T-cell (primary cell): ENCODE measurements at regions not wholly inside any gene's neighbourhood (a gene's known extent, or its start where the extent isn't known, plus 50 kb on each side); places are given as distances from the start of the nearest gene placed in this dataset.

ENCODE experiments used
- ATAC-seq, 4 experiments: fragments of 200-7000 bp in 3 of 4; fragments of 150-1000 bp in 1 of 4; cut with Tn5 transposase; replicated peaks in 1 of 4; 1 replicate in 3 of 4; 2 replicates in 1 of 4; pipeline ENCODE4 v1.10.0; 2021; ENCODE audit warnings: moderate library complexity in 3 of 4, mild to moderate bottlenecking in 2 of 4, moderate number of reproducible peaks in 1 of 4
- CTCF ChIA-PET, 2 donors: fragments of 300-600 bp; sonication (Branson Sonifier 250); formaldehyde crosslinking; loops; one replicate each; lab custom pipeline; 2022; ENCODE audit warnings: antibody characterized with exemption in 2 of 2; lab: Charles Lee
- POLR2A ChIA-PET, 2 donors: fragments of 300-600 bp; sonication (Branson Sonifier 250); formaldehyde crosslinking; loops; one replicate each; lab custom pipeline; 2022; ENCODE audit warnings: antibody characterized with exemption in 2 of 2; lab: Charles Lee
- DNase-seq, 35 experiments: peaks; one replicate each; pipeline versions ENCODE4 v3.0.0 to v3.0.0-alpha.2; 2013 to 2023
- H3K27ac ChIP-seq: one replicate; pipeline ENCODE4 v1.5.1; 2013; ENCODE audit warnings: low read length
- H3K27me3 ChIP-seq, 2 experiments: replicated peaks in 1 of 2; 1 replicate in 1 of 2; 2 replicates in 1 of 2; pipeline versions ENCODE4 v1.6.1 to v1.7.0; 2013; ENCODE audit warnings: low read length in 1 of 2, mixed read lengths in 1 of 2; ENCODE audit not compliant: control insufficient read depth in 2 of 2, insufficient read depth in 2 of 2; ENCODE audit errors: extremely low read depth in 1 of 2
- H3K36me3 ChIP-seq, 2 donors: 1 replicate in 1 of 2; 2 replicates in 1 of 2; pipeline versions ENCODE4 v1.6.1 to v1.7.0; 2013; ENCODE audit warnings: low read length in 1 of 2; ENCODE audit not compliant: control insufficient read depth in 2 of 2, insufficient read depth in 1 of 2; ENCODE audit errors: extremely low read depth in 1 of 2
- H3K4me1 ChIP-seq, 2 experiments: 1 replicate in 1 of 2; 2 replicates in 1 of 2; pipeline versions ENCODE4 v1.6.1 to v1.7.0; 2013; ENCODE audit warnings: low read length in 2 of 2, mixed read lengths in 1 of 2; ENCODE audit not compliant: insufficient read depth in 2 of 2, control insufficient read depth in 1 of 2; ENCODE audit errors: extremely low read depth in 1 of 2
- H3K4me3 ChIP-seq, 2 donors: 1 replicate in 1 of 2; 2 replicates in 1 of 2; pipeline versions ENCODE4 v1.5.1 to v1.7.0; 2013; ENCODE audit warnings: mild to moderate bottlenecking in 2 of 2, low read length in 1 of 2, moderate library complexity in 1 of 2; ENCODE audit not compliant: control insufficient read depth in 1 of 2; ENCODE audit errors: extremely low read depth in 1 of 2
- H3K9me3 ChIP-seq: 2 replicates; pipeline ENCODE4 v1.7.0; 2013
- H3K27ac Mint-ChIP-seq, 2 donors: one replicate each; pipeline ENCODE4 v1.8.0; 2020 to 2021; ENCODE audit warnings: mild to moderate bottlenecking in 2 of 2, mixed read lengths in 2 of 2
- H3K27me3 Mint-ChIP-seq, 2 donors: one replicate each; pipeline ENCODE4 v1.8.0; 2021 to 2022; ENCODE audit warnings: mixed read lengths in 2 of 2
- H3K36me3 Mint-ChIP-seq: one replicate; pipeline ENCODE4 v1.8.0; 2021; ENCODE audit warnings: mixed read lengths
- H3K4me1 Mint-ChIP-seq, 3 donors: one replicate each; pipeline ENCODE4 v1.8.0; 2020 to 2022; ENCODE audit warnings: mixed read lengths in 3 of 3, mild to moderate bottlenecking in 1 of 3
- H3K4me3 Mint-ChIP-seq, 3 donors: one replicate each; pipeline ENCODE4 v1.8.0; 2020 to 2022; ENCODE audit warnings: mild to moderate bottlenecking in 3 of 3, mixed read lengths in 3 of 3, moderate library complexity in 3 of 3
- H3K9me3 Mint-ChIP-seq, 3 donors: one replicate each; pipeline ENCODE4 v1.8.0; 2020 to 2022; ENCODE audit warnings: mixed read lengths in 3 of 3
- WGBS: methylation state at CpG from one replicate; pipeline ENCODE4 v1.1.5; 2013; ENCODE audit warnings: missing lambda C conversion rate; ENCODE audit not compliant: insufficient coverage; 5-methylcytosine and 5-hydroxymethylcytosine counted together

DNA sequence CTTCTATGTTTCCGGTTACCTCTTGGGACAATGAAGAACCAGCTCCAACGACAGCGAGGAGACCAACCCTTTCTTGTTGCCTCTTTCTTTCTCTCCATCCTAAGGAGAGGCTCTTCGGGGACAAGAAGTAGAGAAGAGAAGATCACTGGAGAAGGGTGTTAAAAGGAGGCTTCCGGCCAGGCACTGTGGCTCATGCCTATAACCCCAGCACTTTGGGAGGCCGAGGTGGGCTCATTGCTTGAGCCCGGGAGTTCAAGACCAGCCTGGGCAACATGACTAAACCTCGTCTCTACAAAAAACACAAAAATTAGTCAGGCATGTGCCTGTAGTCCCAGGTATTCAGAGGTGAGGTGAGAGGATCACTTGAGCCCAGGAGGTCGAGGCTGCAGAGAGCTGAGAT, 90.8 kb upstream of the TNFAIP3 start:
- H3K27me3 ChIP-seq: no peaks in the 10 kb centered on the region
- ChIA-PET POLR2A (no interaction called here), CTCF (no interaction called here)
- H3K27ac ChIP-seq: no peak overlapping the region
- Mint-ChIP-seq H3K36me3 (no peaks in the 10 kb centered on the region), H3K4me1 (peaks cover 0 to 3% (median 0%) of the 10 kb centered on the region in 3 donors), H3K9me3 (peaks cover 0 to 4% (median 0%) of the 10 kb centered on the region in 3 donors), H3K27ac (no peak overlapping the region), H3K27me3 (no peaks in the 10 kb centered on the region), H3K4me3 (no peak overlapping the region)
- H3K4me3 ChIP-seq: no peak overlapping the region
- H3K36me3 ChIP-seq: no peaks in the 10 kb centered on the region
- 100% methylated on average over 1 of the region's 9 CpGs for WGBS
- H3K9me3 ChIP-seq: no peaks in the 10 kb centered on the region
- DNase-seq (no peak), ATAC-seq (no peak)
- H3K4me1 ChIP-seq: no peaks in the 10 kb centered on the region

GRCh38 chr6:137776786-137777686, 90.0 kb upstream of the TNFAIP3 start:
- Mint-ChIP-seq H3K4me1 (peaks cover 0 to 3% (median 0%) of the 10 kb centered on the region in 3 donors), H3K27ac (no peak overlapping the region)

GRCh38 chr6:137777687-137778075, 89.4 kb upstream of the TNFAIP3 start:
- no peaks in the 10 kb centered on the region for H3K4me1 ChIP-seq
- ATAC-seq: no peak
- H3K27ac Mint-ChIP-seq: no peak overlapping the region
- no peak for DNase-seq
- no peaks in the 10 kb centered on the region for H3K36me3 Mint-ChIP-seq
- no peak overlapping the region for H3K4me3 Mint-ChIP-seq
- no peak overlapping the region for H3K4me3 ChIP-seq
- H3K9me3 Mint-ChIP-seq: no peaks in the 10 kb centered on the region
- H3K9me3 ChIP-seq: no peaks in the 10 kb centered on the region
- ChIA-PET POLR2A (interaction anchor here in 1 of 2 donors (0.8 kb wide), 1 partner anchor 11 kb away, joined by 3 read pairs; no protein-coding TSS in a partner anchor), CTCF (interaction anchor here in 1 of 2 donors (0.6 kb wide), 1 partner anchor 10 kb away, joined by 3 read pairs; no protein-coding TSS in a partner anchor)
- no peaks in the 10 kb centered on the region for H3K27me3 ChIP-seq
- no peaks in the 10 kb centered on the region for H3K36me3 ChIP-seq
- H3K27me3 Mint-ChIP-seq: no peaks in the 10 kb centered on the region
- peaks cover 0 to 3% (median 0%) of the 10 kb centered on the region in 3 donors for H3K4me1 Mint-ChIP-seq
- no peak overlapping the region for H3K27ac ChIP-seq
- no CpG with 5 or more reads among the region's 1 CpG for WGBS

More at GRCh38 chr6:137776786-137777686, 90.0 kb upstream of the TNFAIP3 start:
- H3K4me3 Mint-ChIP-seq: no peak overlapping the region
- H3K36me3 ChIP-seq: no peaks in the 10 kb centered on the region
- ChIA-PET CTCF (interaction anchor here in 1 of 2 donors (0.6 kb wide), 1 partner anchor 10 kb away, joined by 3 read pairs; no protein-coding TSS in a partner anchor), POLR2A (interaction anchor here in 1 of 2 donors (0.8 kb wide), 1 partner anchor 11 kb away, joined by 3 read pairs; no protein-coding TSS in a partner anchor)
- no peaks in the 10 kb centered on the region for H3K27me3 ChIP-seq
- H3K36me3 Mint-ChIP-seq: no peaks in the 10 kb centered on the region
- peaks cover 0 to 4% (median 0%) of the 10 kb centered on the region in 3 donors for H3K9me3 Mint-ChIP-seq
- 89% methylated on average over 7 of the region's 15 CpGs for WGBS
- H3K4me1 ChIP-seq: no peaks in the 10 kb centered on the region
- H3K9me3 ChIP-seq: no peaks in the 10 kb centered on the region
- H3K4me3 ChIP-seq: no peak overlapping the region
- no peaks in the 10 kb centered on the region for H3K27me3 Mint-ChIP-seq
- H3K27ac ChIP-seq: no peak overlapping the region
- ATAC-seq (peak in 1 of 4 experiments; percentile 28), DNase-seq (no peak)

DNA sequence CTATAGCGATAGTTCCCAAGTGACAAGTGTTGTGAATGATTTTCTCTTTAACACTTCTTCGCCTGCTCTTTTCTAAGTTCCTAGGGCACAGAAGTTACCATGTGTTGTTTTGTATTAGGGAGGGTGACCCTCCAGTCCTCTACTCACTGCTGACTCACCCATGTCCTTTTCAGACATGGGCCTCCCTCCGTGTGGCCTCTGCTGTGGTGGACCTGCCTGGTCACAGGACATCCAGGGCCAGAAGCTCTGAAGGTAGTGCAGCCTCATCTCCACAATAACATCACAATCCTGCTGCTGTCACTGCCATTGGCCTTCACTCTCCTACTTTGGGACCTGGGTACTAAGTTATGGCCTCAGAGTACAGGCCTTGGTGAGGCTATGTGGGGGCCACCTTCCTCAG, 87.1 kb upstream of the TNFAIP3 start:
- H3K4me3 ChIP-seq: no peak overlapping the region
- ChIA-PET CTCF (no interaction called here), POLR2A (no interaction called here)
- H3K9me3 ChIP-seq: no peaks in the 10 kb centered on the region
- H3K36me3 Mint-ChIP-seq: peaks cover 3% of the 10 kb centered on the region
- H3K36me3 ChIP-seq: no peaks in the 10 kb centered on the region
- WGBS: 100% methylated on average over 1 of the region's 3 CpGs
- H3K27me3 ChIP-seq: no peaks in the 10 kb centered on the region
- ATAC-seq (no peak), DNase-seq (no peak)
- peaks cover 0 to 4% (median 0%) of the 10 kb centered on the region in 3 donors for H3K9me3 Mint-ChIP-seq
- no peaks in the 10 kb centered on the region for H3K4me1 ChIP-seq
- peaks cover 0 to 3% (median 0%) of the 10 kb centered on the region in 3 donors for H3K4me1 Mint-ChIP-seq
- no peaks in the 10 kb centered on the region for H3K27me3 Mint-ChIP-seq
- H3K4me3 Mint-ChIP-seq: no peak overlapping the region
- H3K27ac Mint-ChIP-seq: no peak overlapping the region
- H3K27ac ChIP-seq: no peak overlapping the region

DNA sequence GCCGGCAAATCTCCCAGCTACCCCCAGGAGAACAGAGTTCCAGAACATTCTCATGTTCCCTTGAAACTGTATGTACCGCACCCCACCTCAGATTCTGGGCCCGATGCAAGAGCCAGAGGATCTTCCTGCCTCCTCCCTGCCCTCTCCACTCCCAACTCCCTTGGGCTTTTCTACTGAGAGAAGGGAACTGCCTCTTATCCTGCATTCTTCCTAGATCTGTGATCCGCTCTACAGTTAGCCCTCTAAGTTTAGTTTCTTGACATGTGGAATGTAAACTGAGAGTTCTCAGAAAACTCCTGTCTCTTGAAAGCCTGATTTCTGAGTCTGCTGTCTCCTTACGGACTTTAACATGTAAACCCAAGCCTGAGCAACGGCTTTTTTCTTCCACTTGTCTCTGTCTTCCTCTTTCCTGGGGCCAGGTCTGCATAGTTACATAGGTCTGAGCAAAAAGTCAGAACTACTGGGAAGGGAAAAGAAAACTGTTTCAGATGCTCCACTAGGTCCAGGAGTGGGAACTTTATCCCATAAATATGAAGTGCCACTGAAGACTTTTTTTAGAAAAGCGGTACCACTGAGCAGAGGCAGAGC, 86.5 kb upstream of the TNFAIP3 start:
- no peak overlapping the region for H3K27ac ChIP-seq
- H3K4me1 Mint-ChIP-seq: peaks cover 0 to 3% (median 0%) of the 10 kb centered on the region in 3 donors
- H3K27ac Mint-ChIP-seq: no peak overlapping the region
- WGBS: 90% methylated on average over 2 of the region's 7 CpGs
- no peaks in the 10 kb centered on the region for H3K36me3 ChIP-seq
- no peaks in the 10 kb centered on the region for H3K27me3 ChIP-seq
- ChIA-PET CTCF (no interaction called here), POLR2A (no interaction called here)
- H3K9me3 Mint-ChIP-seq: peaks cover 0 to 4% (median 0%) of the 10 kb centered on the region in 3 donors
- no peaks in the 10 kb centered on the region for H3K9me3 ChIP-seq
- no peak overlapping the region for H3K4me3 Mint-ChIP-seq
- H3K4me1 ChIP-seq: no peaks in the 10 kb centered on the region
- no peak for DNase-seq
- no peaks in the 10 kb centered on the region for H3K27me3 Mint-ChIP-seq
- ATAC-seq: no peak
- H3K4me3 ChIP-seq: no peak overlapping the region
- peaks cover 3% of the 10 kb centered on the region for H3K36me3 Mint-ChIP-seq

DNA sequence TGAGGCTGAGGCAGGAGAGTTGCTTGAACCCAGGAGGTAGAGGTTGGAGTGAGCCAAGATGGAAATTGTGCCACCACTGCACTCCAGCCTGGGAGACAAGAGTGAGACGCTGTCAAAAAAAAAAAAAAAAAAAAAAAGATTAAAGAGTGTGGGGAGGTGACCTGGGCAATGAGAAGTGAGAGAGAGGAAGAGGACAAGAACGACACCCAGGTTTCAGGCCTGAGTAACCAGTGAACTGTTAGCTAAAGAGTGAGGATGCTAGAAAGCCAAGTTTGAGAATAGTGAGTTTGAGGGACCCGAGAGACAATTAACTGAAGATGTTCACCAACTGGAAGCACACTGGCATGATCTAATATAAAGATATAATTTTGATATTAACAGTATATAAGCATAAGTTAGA, 85.4 kb upstream of the TNFAIP3 start:
- Histone ChIP-seq H3K9me3 (no peaks in the 10 kb centered on the region), H3K4me1 (no peaks in the 10 kb centered on the region), H3K4me3 (no peak overlapping the region), H3K27me3 (no peaks in the 10 kb centered on the region), H3K27ac (no peak overlapping the region), H3K36me3 (no peaks in the 10 kb centered on the region)
- ChIA-PET POLR2A (interaction anchor here in 1 of 2 donors (0.7 kb wide), 1 partner anchor 9 kb away, joined by 8 read pairs; no protein-coding TSS in a partner anchor), CTCF (no interaction called here)
- ATAC-seq: no peak
- no peak overlapping the region for H3K27ac Mint-ChIP-seq
- peaks cover 0 to 4% (median 0%) of the 10 kb centered on the region in 3 donors for H3K9me3 Mint-ChIP-seq
- no peak overlapping the region for H3K4me3 Mint-ChIP-seq
- H3K4me1 Mint-ChIP-seq: peaks cover 0 to 3% (median 0%) of the 10 kb centered on the region in 3 donors
- no peaks in the 10 kb centered on the region for H3K27me3 Mint-ChIP-seq
- no peak for DNase-seq
- peaks cover 3% of the 10 kb centered on the region for H3K36me3 Mint-ChIP-seq
- 60% methylated on average over 1 of the region's 3 CpGs for WGBS
